HG03354 (cell line): ENCODE measurements at regions not wholly inside any gene's neighbourhood (a gene's known extent, or its start where the extent isn't known, plus 50 kb on each side); places are given as distances from the start of the nearest gene placed in this dataset.
"Not testable (repeated sequence)": the region's sequence is repeated elsewhere in the genome, so short reads cannot be mapped to it uniquely, and the experiment has no call there.

Experiments used
- ATAC-seq: cut with Tn5 transposase; IDR thresholded peaks from one replicate; pipeline ENCODE4 v1.9.1; 2021; ENCODE audit warnings: mild to moderate bottlenecking; ENCODE audit not compliant: unreplicated experiment, poor library complexity, severe bottlenecking

GRCh38 chr9:96071076-96071814 is 195.8 kb downstream of the ERCC6L2 start:
- ATAC-seq, result no peak

DNA sequence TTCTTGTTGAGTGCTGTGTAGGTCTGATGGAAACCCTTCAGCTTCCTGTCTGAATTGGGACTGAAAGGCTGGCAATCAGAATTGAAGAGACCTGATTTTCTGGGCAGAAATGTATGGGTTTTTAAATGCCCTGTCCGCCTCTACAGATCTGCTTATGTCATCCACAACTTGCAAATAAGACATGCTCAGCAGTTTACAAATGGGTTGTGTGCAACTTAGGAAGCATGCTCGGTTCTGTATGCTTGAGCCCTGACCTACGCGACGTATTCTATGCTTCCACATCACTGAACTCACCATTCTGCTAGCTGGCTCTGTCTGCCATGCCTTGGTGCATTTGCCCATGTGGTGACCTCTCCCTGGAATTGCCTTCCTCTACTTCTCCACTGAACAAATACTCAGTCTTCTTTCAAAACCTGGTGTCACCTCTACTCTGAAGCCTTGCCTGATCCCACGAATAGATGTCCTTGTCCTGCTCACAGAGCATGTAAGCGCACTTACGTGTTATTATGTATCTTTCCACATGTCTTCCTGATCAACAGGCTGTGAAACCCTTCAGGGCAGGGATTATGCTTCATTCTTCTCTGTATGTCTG is 194.2 kb downstream of the ERCC6L2 start:
- ATAC-seq, result no peak

- no peak for ATAC-seq
Measured at GRCh38 chr9:96068511-96068910, 193.0 kb downstream of the ERCC6L2 start.

- no peak for ATAC-seq
Measured at GRCh38 chr9:96067600-96067999, 192.1 kb downstream of the ERCC6L2 start.

GRCh38 chr9:96067004-96067403 is 191.5 kb downstream of the ERCC6L2 start:
- no peak for ATAC-seq

DNA sequence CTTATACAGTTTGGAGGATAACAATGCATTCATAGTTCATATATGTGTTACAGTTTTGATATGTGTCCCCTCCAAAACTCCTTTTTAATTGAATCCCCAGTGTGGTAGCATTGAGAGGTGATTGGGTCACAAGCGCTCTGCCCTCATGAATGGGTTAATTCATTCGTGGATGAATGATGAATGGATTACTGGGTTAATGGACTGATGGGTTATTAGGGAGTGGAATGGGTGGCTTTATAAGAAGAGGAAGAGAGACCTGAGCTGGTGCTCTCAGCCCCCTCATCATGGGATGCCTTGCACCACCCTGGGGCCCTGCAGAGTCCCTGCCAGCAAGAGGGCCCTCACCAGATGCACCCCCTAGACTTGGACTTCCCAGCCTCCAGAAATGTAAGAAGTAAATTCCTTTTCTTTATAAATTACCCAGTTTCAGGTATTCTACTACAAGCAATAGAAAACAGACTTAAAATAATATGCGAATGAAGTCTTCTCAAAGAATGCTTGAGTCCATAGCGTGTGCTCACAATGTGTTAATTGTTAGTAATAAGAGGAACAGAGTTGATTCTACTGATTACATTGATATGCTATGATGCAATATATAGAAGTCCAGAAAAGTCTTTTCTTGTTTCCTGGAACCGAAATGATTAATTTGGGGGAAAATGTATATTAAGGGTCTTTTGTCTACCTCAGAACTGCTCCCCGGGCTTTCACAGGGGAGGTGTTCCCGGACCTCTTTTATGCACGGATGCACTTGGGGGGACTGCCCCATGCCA is 190.2 kb downstream of the ERCC6L2 start:
- no peak for ATAC-seq

DNA sequence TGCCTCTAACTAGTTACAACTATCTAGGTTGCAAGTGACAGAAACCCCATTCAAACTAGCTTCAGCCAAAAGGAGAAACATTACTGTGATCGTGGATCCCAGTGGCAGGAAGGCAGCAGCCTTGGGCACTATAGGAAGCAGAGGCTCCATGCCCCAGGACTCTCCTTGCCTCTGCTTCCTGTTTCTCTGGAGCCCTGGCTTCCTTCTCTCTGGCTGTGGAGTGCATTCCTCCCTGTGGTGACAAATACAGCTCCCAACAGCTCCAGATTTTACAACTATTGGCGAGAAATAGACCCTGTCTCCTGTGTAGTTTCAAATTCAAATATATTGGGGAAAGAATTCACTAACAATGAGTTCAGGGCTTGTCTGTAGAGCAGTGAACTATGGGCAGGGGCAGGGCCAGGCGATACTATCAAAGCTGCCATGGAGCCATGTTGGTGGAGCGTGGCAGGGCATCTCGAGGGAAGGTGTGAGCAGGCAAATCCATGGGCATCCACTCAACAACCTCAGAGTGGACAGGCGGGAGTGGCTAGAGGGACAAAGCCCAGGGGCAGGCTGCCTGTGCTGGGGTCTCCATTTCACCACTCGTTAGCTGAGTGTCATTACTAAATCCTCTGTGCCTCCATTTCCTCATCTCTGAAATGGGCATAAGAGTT is 189.5 kb downstream of the ERCC6L2 start:
- no peak for ATAC-seq

- ATAC-seq, result no peak
Measured at GRCh38 chr9:96062854-96063253, 187.4 kb downstream of the ERCC6L2 start.

- no peak for ATAC-seq
Measured at GRCh38 chr9:96062031-96062430, 186.5 kb downstream of the ERCC6L2 start.

GRCh38 chr9:96061293-96061987 is 185.9 kb downstream of the ERCC6L2 start:
- no peak for ATAC-seq

- no peak for ATAC-seq
Measured at GRCh38 chr9:96058218-96058617, 182.7 kb downstream of the ERCC6L2 start.

- ATAC-seq, result no peak
Measured at GRCh38 chr9:96057155-96057554, 181.7 kb downstream of the ERCC6L2 start.

DNA sequence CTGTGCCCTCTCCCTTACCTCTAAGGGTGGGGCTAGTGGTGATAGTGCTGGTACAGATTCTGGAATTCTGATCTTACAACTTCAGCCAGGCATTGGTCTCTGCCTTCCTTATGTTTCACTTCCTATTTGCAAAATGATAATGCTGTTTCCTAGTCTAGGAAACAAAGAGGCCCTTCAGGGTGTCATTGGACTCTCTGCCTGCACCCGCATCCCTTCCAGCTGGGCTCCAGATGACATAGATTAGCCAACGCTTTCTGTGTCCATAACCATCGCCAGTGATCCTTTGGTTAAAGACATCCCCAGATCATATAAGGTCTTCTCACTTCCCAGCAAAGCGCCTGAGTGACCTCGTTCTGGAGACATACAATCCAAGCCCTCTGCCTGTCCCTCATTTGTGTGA is 180.7 kb downstream of the ERCC6L2 start:
- ATAC-seq, result no peak

GRCh38 chr9:96054248-96054647 is 178.8 kb downstream of the ERCC6L2 start:
- ATAC-seq, result not testable (repeated sequence)

GRCh38 chr9:96052686-96053085 is 177.2 kb downstream of the ERCC6L2 start:
- ATAC-seq, result no peak

DNA sequence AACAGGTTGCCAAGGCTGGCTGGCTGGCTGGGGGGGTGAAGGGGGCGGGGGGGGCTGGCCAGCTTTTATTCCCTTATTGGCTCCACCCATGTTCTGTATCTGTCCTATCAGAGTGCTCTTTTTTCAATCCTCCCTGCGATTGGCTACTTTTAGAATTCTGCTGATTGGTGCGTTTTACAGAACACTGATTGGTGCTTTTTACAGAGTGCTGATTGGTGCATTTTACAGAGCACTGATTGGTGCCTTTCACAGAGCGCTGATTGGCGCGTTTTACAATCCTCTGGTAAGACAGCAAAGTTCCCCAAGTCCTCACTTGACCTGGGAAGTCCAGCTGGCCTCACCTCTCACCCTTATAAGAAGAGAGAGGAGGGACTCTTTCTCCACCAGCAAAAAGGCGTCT is 175.9 kb downstream of the ERCC6L2 start:
- ATAC-seq, result no peak

DNA sequence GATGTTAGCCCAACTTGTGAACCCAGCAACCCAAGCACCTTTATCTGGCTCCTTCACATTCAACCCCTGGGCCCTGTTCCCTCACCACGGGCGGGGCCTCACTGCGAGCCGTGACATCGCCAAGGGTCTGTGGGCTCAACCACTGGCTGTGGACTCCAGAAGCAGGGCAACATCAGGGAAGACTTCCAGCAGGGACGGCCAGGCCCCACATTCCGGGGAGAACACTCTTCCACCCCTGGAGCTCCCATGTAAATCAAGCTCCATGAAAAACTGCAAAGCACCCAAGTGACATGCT is 175.3 kb downstream of the ERCC6L2 start:
- ATAC-seq, result no peak

- no peak for ATAC-seq
Measured at GRCh38 chr9:96050048-96050860, 174.8 kb downstream of the ERCC6L2 start.
